GM10266 (cell line): ENCODE measurements at regions not wholly inside any gene's neighbourhood (a gene's known extent, or its start where the extent isn't known, plus 50 kb on each side); places are given as distances from the start of the nearest gene placed in this dataset.

ENCODE experiments used
- DNase-seq: peaks from one replicate; pipeline ENCODE4 v3.0.0; 2012; ENCODE audit errors: extremely low spot score
- TF ChIP-seq, protein P1 (sequence below): IDR thresholded peaks from 2 replicates; pipeline ENCODE4 v1.5.1; 2012; ENCODE audit warnings: mild to moderate bottlenecking, low read depth; ENCODE audit not compliant: control insufficient read depth, insufficient read depth; ENCODE audit errors: missing control alignments

DNA sequence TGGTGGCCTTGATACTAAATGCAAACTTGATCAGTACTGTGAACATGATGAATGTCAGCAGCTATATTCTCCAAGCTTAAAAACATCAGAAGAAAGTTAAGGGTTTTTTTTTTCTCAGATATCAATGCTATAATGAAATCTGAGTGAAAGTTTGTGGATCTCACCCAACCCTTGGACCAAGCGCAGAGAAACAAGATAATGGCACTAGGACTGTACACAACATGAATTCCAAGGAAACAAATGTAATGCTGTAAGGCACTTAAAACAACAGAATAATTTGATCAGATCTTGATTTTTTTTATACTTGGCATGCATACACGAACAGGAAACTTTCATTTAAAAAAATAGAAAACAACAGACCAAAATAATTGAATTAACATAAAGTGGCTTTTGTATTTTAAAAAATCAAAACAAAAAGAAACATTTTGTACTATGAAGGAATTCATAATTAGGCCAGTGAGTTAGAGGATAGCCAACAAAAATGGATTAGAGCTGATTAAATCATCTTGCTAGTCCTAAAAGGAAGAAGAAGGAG, 1154.0 kb upstream of the EYS start:
- no peak for DNase-seq
- TF ChIP-seq, protein P1, sequence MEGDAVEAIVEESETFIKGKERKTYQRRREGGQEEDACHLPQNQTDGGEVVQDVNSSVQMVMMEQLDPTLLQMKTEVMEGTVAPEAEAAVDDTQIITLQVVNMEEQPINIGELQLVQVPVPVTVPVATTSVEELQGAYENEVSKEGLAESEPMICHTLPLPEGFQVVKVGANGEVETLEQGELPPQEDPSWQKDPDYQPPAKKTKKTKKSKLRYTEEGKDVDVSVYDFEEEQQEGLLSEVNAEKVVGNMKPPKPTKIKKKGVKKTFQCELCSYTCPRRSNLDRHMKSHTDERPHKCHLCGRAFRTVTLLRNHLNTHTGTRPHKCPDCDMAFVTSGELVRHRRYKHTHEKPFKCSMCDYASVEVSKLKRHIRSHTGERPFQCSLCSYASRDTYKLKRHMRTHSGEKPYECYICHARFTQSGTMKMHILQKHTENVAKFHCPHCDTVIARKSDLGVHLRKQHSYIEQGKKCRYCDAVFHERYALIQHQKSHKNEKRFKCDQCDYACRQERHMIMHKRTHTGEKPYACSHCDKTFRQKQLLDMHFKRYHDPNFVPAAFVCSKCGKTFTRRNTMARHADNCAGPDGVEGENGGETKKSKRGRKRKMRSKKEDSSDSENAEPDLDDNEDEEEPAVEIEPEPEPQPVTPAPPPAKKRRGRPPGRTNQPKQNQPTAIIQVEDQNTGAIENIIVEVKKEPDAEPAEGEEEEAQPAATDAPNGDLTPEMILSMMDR, result no peak

DNA sequence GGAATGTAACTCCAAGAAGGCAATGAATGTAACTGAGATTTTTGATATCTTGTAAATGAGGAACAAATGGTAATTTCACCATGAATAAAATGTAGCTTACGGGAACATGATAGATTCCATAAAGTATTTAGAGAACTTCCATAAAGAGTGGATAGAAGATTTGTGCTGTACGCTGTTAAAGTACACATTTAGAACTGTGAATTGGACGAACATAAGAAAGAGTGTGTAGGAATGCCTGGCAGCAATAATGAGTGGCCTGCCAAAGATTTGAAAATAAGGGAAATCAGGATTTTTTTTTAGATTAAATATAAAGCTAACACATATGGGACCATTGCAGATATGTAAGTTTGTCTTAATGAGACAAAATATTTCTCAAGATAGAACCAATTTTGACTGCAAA, 1153.3 kb upstream of the EYS start:
- no peak for DNase-seq
- TF ChIP-seq, protein P1, result no peak

GRCh38 chr6:66858196-66858595, 1151.2 kb upstream of the EYS start:
- no peak for DNase-seq
- TF ChIP-seq, protein P1, result no peak

- no peak for DNase-seq
- TF ChIP-seq, protein P1, result no peak
Observed at GRCh38 chr6:66854014-66854413, 1147.0 kb upstream of the EYS start.

GRCh38 chr6:66851930-66852329, 1144.9 kb upstream of the EYS start:
- no peak for DNase-seq
- TF ChIP-seq, protein P1, result no peak

GRCh38 chr6:66849843-66850242, 1142.8 kb upstream of the EYS start:
- TF ChIP-seq, protein P1, result no peak
- DNase-seq, result no peak

GRCh38 chr6:66848244-66848953, 1141.4 kb upstream of the EYS start:
- TF ChIP-seq, protein P1, result no peak
- DNase-seq, result no peak
